ENCODE measurements at regions not wholly inside any gene's neighbourhood (a gene's known extent, or its start where the extent isn't known, plus 50 kb on each side); places are given as distances from the start of the nearest gene placed in this dataset.

- Mint-ChIP-seq H3K9me3 (ENCODE audit: insufficient read depth) (no peaks in the 10 kb centered on the region), H3K36me3 (ENCODE audit: low read depth) (no peaks in the 10 kb centered on the region), H3K27me3 (ENCODE audit: low read depth) (no peaks in the 10 kb centered on the region), H3K4me3 (no peak overlapping the region), H3K4me1 (ENCODE audit: low read depth) (no peaks in the 10 kb centered on the region), H3K27ac (no peak overlapping the region)
- ATAC-seq (no peak), DNase-seq (no peak)
- CTCF ChIA-PET = no interaction called here
- POLR2A ChIA-PET = no interaction called here
These were observed 435.5 kb downstream of the TCERG1L start for GRCh38 chr10:130875897-130876472.

- no peaks in the 10 kb centered on the region for H3K9me3 Mint-ChIP-seq (ENCODE audit: insufficient read depth)
- ChIA-PET POLR2A (no interaction called here), CTCF (no interaction called here)
- H3K4me3 Mint-ChIP-seq = no peak overlapping the region
- no peaks in the 10 kb centered on the region for H3K27me3 Mint-ChIP-seq (ENCODE audit: low read depth)
- no peak for ATAC-seq
- H3K4me1 Mint-ChIP-seq (ENCODE audit: low read depth) = no peaks in the 10 kb centered on the region
- no peak overlapping the region for H3K27ac Mint-ChIP-seq
- DNase-seq = no peak
- H3K36me3 Mint-ChIP-seq (ENCODE audit: low read depth) = no peaks in the 10 kb centered on the region
These were observed 434.4 kb downstream of the TCERG1L start for GRCh38 chr10:130877126-130877525.

DNA sequence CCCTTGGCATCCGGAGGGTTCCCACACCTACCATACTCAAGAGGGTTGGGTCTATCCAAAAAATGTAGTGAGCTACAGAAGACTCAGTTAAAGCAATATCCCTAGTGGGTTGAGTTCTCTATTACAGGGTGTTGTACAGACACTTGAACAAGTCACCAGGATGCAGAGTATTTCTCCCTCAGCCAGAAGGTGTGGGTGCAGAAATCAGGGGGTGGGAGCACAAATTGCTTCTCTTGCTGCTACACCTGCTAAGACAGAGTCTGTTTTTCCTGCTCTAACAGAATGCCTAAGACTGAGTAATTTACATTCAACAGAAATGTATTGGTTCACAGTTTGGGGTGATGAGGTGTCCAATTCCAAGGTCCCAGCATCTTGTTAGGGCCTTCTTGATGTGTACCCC is 433.4 kb downstream of the TCERG1L start:
- no peak for DNase-seq

GRCh38 chr10:130882906-130883305 is 428.6 kb downstream of the TCERG1L start:
- DNase-seq (no peak), ATAC-seq (no peak)
- POLR2A ChIA-PET = interaction anchor here (0.7 kb wide), 1 partner anchor 10 kb away, joined by 3 read pairs; no protein-coding TSS in a partner anchor
- CTCF ChIA-PET = no interaction called here
- peaks cover 2% of the 10 kb centered on the region for H3K27me3 Mint-ChIP-seq (ENCODE audit: low read depth)
- no peaks in the 10 kb centered on the region for H3K4me1 Mint-ChIP-seq (ENCODE audit: low read depth)
- H3K27ac Mint-ChIP-seq = no peak overlapping the region
- no peaks in the 10 kb centered on the region for H3K9me3 Mint-ChIP-seq (ENCODE audit: insufficient read depth)
- no peaks in the 10 kb centered on the region for H3K36me3 Mint-ChIP-seq (ENCODE audit: low read depth)
- H3K4me3 Mint-ChIP-seq = no peak overlapping the region

More for the DNA sequence above, 433.4 kb downstream of the TCERG1L start:
- H3K36me3 Mint-ChIP-seq (ENCODE audit: low read depth) = no peaks in the 10 kb centered on the region
- no peaks in the 10 kb centered on the region for H3K4me1 Mint-ChIP-seq (ENCODE audit: low read depth)
- ChIA-PET POLR2A (no interaction called here), CTCF (no interaction called here)
- no peaks in the 10 kb centered on the region for H3K9me3 Mint-ChIP-seq (ENCODE audit: insufficient read depth)
- H3K4me3 Mint-ChIP-seq = no peak overlapping the region
- no peak for ATAC-seq
- H3K27ac Mint-ChIP-seq = no peak overlapping the region
- H3K27me3 Mint-ChIP-seq (ENCODE audit: low read depth) = no peaks in the 10 kb centered on the region

DNA sequence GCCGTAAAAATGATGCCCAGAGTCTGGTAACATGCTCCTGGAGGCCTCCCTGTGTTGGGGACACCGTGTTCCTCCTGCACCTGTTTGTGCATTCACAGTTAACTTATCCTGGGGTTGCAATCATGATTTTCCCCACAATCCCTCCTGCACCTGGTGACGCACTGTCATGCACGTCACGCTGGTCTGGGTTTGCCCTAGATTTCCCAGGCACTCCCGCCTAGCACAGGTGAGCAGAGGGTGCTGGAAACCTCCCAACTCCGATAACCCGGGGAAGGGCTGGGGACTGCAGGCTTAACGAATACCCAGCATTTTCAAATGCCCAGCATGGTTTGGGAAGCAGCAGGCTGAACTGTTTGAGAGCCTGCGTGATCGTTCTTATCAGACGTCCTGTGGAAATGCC is 427.1 kb downstream of the TCERG1L start:
- Mint-ChIP-seq H3K4me3 (no peak overlapping the region), H3K4me1 (ENCODE audit: low read depth) (no peaks in the 10 kb centered on the region), H3K9me3 (ENCODE audit: insufficient read depth) (no peaks in the 10 kb centered on the region), H3K36me3 (ENCODE audit: low read depth) (no peaks in the 10 kb centered on the region), H3K27me3 (ENCODE audit: low read depth) (peaks cover 2% of the 10 kb centered on the region), H3K27ac (no peak overlapping the region)
- ATAC-seq (no peak), DNase-seq (no peak)
- CTCF ChIA-PET = no interaction called here
- POLR2A ChIA-PET = no interaction called here

GRCh38 chr10:130885021-130885655 is 426.4 kb downstream of the TCERG1L start:
- DNase-seq (no peak), ATAC-seq (no peak)
- H3K27ac Mint-ChIP-seq = no peak overlapping the region
- no peaks in the 10 kb centered on the region for H3K4me1 Mint-ChIP-seq (ENCODE audit: low read depth)
- CTCF ChIA-PET = no interaction called here
- H3K27me3 Mint-ChIP-seq (ENCODE audit: low read depth) = peaks cover 2% of the 10 kb centered on the region
- H3K36me3 Mint-ChIP-seq (ENCODE audit: low read depth) = no peaks in the 10 kb centered on the region
- H3K4me3 Mint-ChIP-seq = no peak overlapping the region
- POLR2A ChIA-PET = no interaction called here
- H3K9me3 Mint-ChIP-seq (ENCODE audit: insufficient read depth) = no peaks in the 10 kb centered on the region

GRCh38 chr10:130887170-130887569 is 424.4 kb downstream of the TCERG1L start:
- DNase-seq = no peak
- POLR2A ChIA-PET = no interaction called here

DNA sequence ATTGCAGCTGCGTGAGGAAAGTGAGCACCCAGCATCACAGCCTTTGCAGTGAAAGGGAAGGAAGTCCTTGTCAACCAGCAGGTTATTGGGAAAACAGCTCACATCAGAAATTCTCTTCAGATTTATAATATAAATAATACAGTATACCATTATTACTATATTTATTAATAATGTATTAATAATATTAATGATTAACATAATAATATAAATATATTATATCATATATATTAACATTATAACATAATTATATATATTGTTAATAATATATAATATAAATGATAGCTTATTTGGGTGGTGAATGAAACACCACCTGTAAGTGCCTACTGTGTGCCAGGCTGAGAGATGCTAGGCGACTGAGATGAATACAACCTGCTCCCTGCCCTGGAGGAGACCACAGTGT is 423.0 kb downstream of the TCERG1L start:
- ChIA-PET CTCF (no interaction called here), POLR2A (no interaction called here)
- no peak overlapping the region for H3K27ac Mint-ChIP-seq
- peaks cover 2% of the 10 kb centered on the region for H3K27me3 Mint-ChIP-seq (ENCODE audit: low read depth)
- ATAC-seq (no peak), DNase-seq (no peak)
- H3K4me1 Mint-ChIP-seq (ENCODE audit: low read depth) = no peaks in the 10 kb centered on the region
- no peak overlapping the region for H3K4me3 Mint-ChIP-seq
- no peaks in the 10 kb centered on the region for H3K9me3 Mint-ChIP-seq (ENCODE audit: insufficient read depth)
- H3K36me3 Mint-ChIP-seq (ENCODE audit: low read depth) = no peaks in the 10 kb centered on the region

More at GRCh38 chr10:130887170-130887569, 424.4 kb downstream of the TCERG1L start:
- no peak for ATAC-seq
- CTCF ChIA-PET = no interaction called here
- H3K36me3 Mint-ChIP-seq (ENCODE audit: low read depth) = no peaks in the 10 kb centered on the region
- no peaks in the 10 kb centered on the region for H3K4me1 Mint-ChIP-seq (ENCODE audit: low read depth)
- H3K4me3 Mint-ChIP-seq = no peak overlapping the region
- H3K9me3 Mint-ChIP-seq (ENCODE audit: insufficient read depth) = no peaks in the 10 kb centered on the region
- H3K27ac Mint-ChIP-seq = no peak overlapping the region
- peaks cover 2% of the 10 kb centered on the region for H3K27me3 Mint-ChIP-seq (ENCODE audit: low read depth)

DNA sequence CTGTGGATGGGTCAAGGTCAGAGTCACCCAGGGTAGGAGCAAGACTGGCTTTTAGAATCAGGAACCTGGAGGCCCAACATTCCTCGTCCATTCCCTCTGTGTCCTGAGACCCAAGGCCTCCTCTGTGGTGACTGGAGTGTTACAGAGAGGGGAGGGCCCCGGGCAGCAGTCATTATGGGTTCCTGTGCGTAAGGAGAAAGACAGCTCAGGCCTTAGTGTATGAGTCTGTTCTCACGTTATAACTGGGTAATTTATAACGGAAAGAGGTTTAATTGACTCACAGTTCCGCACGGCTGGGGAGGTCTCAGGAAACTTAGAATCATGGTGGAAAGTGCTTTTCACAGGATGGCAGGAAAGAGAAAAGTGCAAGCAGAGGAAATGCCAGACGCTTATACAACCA is 422.3 kb downstream of the TCERG1L start:
- DNase-seq (no peak), ATAC-seq (no peak)
- Mint-ChIP-seq H3K27ac (no peak overlapping the region), H3K9me3 (ENCODE audit: insufficient read depth) (no peaks in the 10 kb centered on the region), H3K4me3 (no peak overlapping the region), H3K4me1 (ENCODE audit: low read depth) (no peaks in the 10 kb centered on the region), H3K36me3 (ENCODE audit: low read depth) (no peaks in the 10 kb centered on the region), H3K27me3 (ENCODE audit: low read depth) (peaks cover 2% of the 10 kb centered on the region)
- ChIA-PET POLR2A (no interaction called here), CTCF (no interaction called here)

DNA sequence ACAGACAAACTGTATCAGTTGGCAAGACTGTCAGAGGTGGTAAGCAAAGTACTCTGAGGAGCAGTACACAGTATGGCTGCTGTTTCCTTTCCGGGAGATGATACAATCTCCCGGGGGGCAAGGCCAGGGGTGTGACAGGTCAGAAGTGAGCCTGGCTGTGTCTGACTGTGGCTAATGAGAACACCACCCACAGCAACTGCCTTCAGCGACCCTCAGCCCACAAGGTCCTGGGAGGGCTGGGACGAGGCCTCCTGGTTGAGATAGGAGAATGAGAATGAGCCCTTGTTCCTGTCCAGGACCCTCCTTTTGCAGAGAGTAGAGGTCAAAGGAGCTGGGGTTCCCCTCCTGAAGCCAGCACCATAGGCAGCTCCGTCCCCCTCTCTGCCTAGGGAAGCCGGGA is 421.7 kb downstream of the TCERG1L start:
- Mint-ChIP-seq H3K27me3 (ENCODE audit: low read depth) (peaks cover 2% of the 10 kb centered on the region), H3K9me3 (ENCODE audit: insufficient read depth) (no peaks in the 10 kb centered on the region), H3K27ac (no peak overlapping the region), H3K4me1 (ENCODE audit: low read depth) (no peaks in the 10 kb centered on the region), H3K4me3 (no peak overlapping the region), H3K36me3 (ENCODE audit: low read depth) (no peaks in the 10 kb centered on the region)
- ChIA-PET POLR2A (no interaction called here), CTCF (no interaction called here)
- DNase-seq (no peak), ATAC-seq (no peak)

GRCh38 chr10:130891066-130891465 is 420.5 kb downstream of the TCERG1L start:
- DNase-seq (no peak), ATAC-seq (no peak)
- Mint-ChIP-seq H3K9me3 (ENCODE audit: insufficient read depth) (no peaks in the 10 kb centered on the region), H3K27ac (no peak overlapping the region), H3K4me3 (no peak overlapping the region), H3K36me3 (ENCODE audit: low read depth) (no peaks in the 10 kb centered on the region), H3K27me3 (ENCODE audit: low read depth) (peaks cover 1% of the 10 kb centered on the region), H3K4me1 (ENCODE audit: low read depth) (no peaks in the 10 kb centered on the region)
- ChIA-PET POLR2A (no interaction called here), CTCF (no interaction called here)

DNA sequence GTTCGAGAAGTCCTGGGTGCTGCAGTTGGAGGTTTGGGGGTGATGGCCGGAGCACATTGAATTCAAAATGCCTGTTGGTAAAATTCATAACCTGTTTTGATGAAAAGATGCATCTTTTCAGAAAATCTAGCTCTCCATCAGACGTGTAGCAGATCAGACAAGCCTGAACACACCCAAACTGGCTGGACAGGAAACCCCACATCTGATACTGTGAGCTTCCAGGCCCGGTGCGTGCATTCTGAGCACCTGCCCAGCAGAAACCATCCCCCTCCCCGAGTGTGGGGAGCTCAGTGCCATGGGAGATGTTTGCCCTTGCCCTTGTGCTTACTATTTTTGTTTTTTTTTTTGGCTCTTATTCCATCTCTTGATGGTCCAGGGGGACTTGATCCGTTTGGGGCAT is 417.1 kb downstream of the TCERG1L start:
- Mint-ChIP-seq H3K27ac (no peak overlapping the region), H3K36me3 (ENCODE audit: low read depth) (no peaks in the 10 kb centered on the region), H3K9me3 (ENCODE audit: insufficient read depth) (no peaks in the 10 kb centered on the region), H3K27me3 (ENCODE audit: low read depth) (no peaks in the 10 kb centered on the region), H3K4me3 (no peak overlapping the region), H3K4me1 (ENCODE audit: low read depth) (no peaks in the 10 kb centered on the region)
- ATAC-seq = no peak
- CTCF ChIA-PET = no interaction called here
- DNase-seq = no peak
- POLR2A ChIA-PET = no interaction called here

GRCh38 chr10:130895161-130895560 is 416.4 kb downstream of the TCERG1L start:
- ChIA-PET POLR2A (no interaction called here), CTCF (no interaction called here)
- no peak overlapping the region for H3K27ac Mint-ChIP-seq

More at GRCh38 chr10:130895161-130895560, 416.4 kb downstream of the TCERG1L start:
- no peak for DNase-seq
- H3K9me3 Mint-ChIP-seq (ENCODE audit: insufficient read depth) = no peaks in the 10 kb centered on the region
- no peaks in the 10 kb centered on the region for H3K4me1 Mint-ChIP-seq (ENCODE audit: low read depth)
- H3K36me3 Mint-ChIP-seq (ENCODE audit: low read depth) = no peaks in the 10 kb centered on the region
- no peaks in the 10 kb centered on the region for H3K27me3 Mint-ChIP-seq (ENCODE audit: low read depth)
- H3K4me3 Mint-ChIP-seq = no peak overlapping the region
- no peak for ATAC-seq

All from activated CD8-positive, alpha-beta T cell treated with anti-CD3 and anti-CD28 coated beads, Interleukin-2, amount 10 ng/mL, durations not matched to agents 7 days and 5 days (primary cell).